HG03469 (cell line): ENCODE measurements at regions not wholly inside any gene's neighbourhood (a gene's known extent, or its start where the extent isn't known, plus 50 kb on each side); places are given as distances from the start of the nearest gene placed in this dataset.
"Not testable (repeated sequence)": the region's sequence is repeated elsewhere in the genome, so short reads cannot be mapped to it uniquely, and the experiment has no call there.

Experiments
- ATAC-seq: cut with Tn5 transposase; IDR thresholded peaks from one replicate; pipeline ENCODE4 v1.9.1; 2021; ENCODE audit warnings: mild to moderate bottlenecking, moderate library complexity, moderate number of reproducible peaks; ENCODE audit not compliant: unreplicated experiment

- no peak for ATAC-seq
These were observed 468.5 kb upstream of the MGAT4C start for GRCh38 chr12:86724716-86725115.

GRCh38 chr12:86723326-86723725, 467.1 kb upstream of the MGAT4C start:
- ATAC-seq, result no peak

GRCh38 chr12:86721713-86722397, 465.7 kb upstream of the MGAT4C start:
- no peak for ATAC-seq

GRCh38 chr12:86719381-86719780, 463.2 kb upstream of the MGAT4C start:
- ATAC-seq, result no peak

GRCh38 chr12:86713121-86713520, 456.9 kb upstream of the MGAT4C start:
- no peak for ATAC-seq

GRCh38 chr12:86712425-86712843, 456.2 kb upstream of the MGAT4C start:
- no peak for ATAC-seq

- ATAC-seq, result no peak
These were observed 455.5 kb upstream of the MGAT4C start for GRCh38 chr12:86711731-86712130.

- ATAC-seq, result no peak
These were observed 453.9 kb upstream of the MGAT4C start for GRCh38 chr12:86710109-86710508.

- ATAC-seq, result not testable (repeated sequence)
These were observed 452.8 kb upstream of the MGAT4C start for GRCh38 chr12:86709017-86709416.

- no peak for ATAC-seq
These were observed 442.4 kb upstream of the MGAT4C start for GRCh38 chr12:86698641-86698980.

GRCh38 chr12:86697916-86698640, 441.9 kb upstream of the MGAT4C start:
- ATAC-seq, result no peak

- ATAC-seq, result no peak
These were observed 427.5 kb upstream of the MGAT4C start for GRCh38 chr12:86683568-86684304.

GRCh38 chr12:86681060-86681459, 424.9 kb upstream of the MGAT4C start:
- no peak for ATAC-seq

- ATAC-seq, result no peak
These were observed 419.0 kb upstream of the MGAT4C start for GRCh38 chr12:86675197-86675596.

GRCh38 chr12:86670986-86671385, 414.8 kb upstream of the MGAT4C start:
- no peak for ATAC-seq

GRCh38 chr12:86669010-86669409, 412.8 kb upstream of the MGAT4C start:
- ATAC-seq, result no peak

GRCh38 chr12:86666316-86666715, 410.1 kb upstream of the MGAT4C start:
- no peak for ATAC-seq

- no peak for ATAC-seq
These were observed 407.5 kb upstream of the MGAT4C start for GRCh38 chr12:86663716-86664115.

- ATAC-seq, result no peak
These were observed 407.0 kb upstream of the MGAT4C start for GRCh38 chr12:86663173-86663572.

- no peak for ATAC-seq
These were observed 406.3 kb upstream of the MGAT4C start for GRCh38 chr12:86662464-86662863.

- ATAC-seq, result no peak
These were observed 404.4 kb upstream of the MGAT4C start for GRCh38 chr12:86660488-86661147.
